GM21381 (cell line): ENCODE measurements at regions not wholly inside any gene's neighbourhood (a gene's known extent, or its start where the extent isn't known, plus 50 kb on each side); places are given as distances from the start of the nearest gene placed in this dataset.

Source experiments
- ATAC-seq: cut with Tn5 transposase; IDR thresholded peaks from one replicate; pipeline ENCODE4 v1.9.1; 2021; ENCODE audit warnings: mild to moderate bottlenecking, moderate library complexity; ENCODE audit not compliant: unreplicated experiment

DNA sequence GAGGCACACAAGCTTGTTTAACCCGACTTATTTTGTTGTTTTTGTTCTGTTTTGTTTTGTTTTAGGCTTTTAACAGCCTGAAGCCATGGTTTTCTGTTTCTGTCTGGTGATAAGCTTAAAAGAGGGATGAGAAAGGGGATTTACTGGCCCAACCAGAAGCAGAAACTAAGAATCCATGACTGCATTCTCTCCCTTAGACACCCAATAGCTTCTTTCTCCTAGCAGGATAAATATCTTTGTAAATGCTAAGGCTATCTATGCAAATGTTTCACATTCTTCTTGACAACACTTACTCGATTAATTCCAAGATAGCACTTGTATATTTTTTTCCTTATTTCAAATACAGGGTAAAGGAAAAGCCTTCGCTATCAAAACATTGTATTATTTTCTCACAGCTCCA lies 53.7 kb upstream of the SMAD1 start:
- ATAC-seq = no peak

DNA sequence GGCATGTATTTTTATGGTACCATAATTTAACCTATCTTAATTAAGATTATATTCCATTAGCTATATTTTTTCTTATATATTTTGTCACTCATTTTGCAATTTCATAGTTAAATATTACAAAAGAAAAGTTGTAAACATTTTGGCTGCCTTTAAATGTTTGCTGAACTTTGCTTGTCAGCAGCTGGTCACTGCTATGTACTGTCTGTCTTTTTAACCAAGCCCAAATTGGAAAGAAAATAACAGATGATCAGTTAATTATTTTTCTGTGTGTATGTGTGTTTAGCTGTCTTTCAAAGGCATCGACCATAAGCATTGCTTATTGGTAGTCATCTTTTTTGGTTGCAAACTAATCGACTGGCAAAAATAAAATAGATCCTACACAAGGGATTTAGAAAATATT lies 54.4 kb upstream of the SMAD1 start:
- ATAC-seq = no peak

DNA sequence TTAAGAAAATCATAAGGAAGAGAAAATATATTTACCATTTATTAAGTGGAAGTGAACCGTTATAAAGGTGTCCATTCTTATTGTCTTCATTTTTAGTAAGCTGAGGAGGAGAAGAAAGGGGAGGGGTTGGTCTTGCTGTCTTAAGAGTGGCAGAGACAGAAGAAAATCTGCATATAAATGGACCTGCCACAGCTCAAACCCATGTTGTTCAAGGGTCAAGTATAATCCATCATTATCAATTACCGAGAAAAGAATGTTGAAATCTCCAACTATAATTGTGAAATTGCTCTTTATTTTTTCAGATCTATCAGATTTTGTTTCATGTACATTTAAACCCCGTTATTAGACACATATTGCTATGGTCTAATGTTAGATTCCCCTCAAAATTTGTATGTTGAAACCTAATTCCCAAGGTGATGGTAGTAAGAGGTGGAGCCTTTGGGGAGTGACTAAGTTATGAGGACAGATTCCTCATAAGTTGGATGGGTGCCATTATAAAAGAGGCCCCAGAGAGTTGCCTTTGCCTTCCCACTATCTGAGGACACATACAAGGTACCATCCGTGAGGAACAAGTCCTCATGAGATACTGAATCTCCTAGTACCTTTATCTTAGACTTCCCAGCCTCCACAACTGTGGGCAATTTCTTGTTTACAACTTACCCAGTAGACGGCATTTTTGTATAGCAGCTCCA lies 58.5 kb upstream of the SMAD1 start:
- no peak for ATAC-seq

DNA sequence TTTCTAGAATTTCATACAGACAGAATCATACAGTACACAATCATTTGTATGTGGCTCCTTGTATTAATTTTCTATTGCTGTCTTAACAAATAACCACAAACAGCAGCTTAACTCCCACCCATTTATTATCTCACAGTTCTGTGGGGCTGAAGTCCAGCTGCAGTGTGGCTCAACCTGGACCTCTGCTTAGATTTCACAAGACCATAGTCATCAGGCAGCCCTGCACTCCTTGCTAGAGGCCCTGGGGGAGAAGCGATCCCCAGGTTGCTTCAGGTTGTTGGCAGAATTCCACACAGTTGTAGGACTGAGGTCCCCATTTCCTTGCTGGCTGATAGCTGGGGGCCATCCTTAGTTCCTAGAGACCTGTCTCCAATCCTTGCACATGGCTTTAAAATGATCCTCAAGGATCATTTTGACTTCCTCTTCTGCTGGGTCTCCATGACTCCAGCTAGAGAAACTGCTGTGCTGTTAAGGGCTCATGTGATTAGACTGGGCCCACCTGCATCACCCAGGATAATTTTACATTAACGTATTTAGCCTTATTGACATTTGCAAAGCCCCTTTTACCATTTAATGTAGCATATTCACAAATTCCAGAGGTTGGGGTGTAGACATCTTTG lies 60.9 kb upstream of the SMAD1 start:
- no peak for ATAC-seq

- no peak for ATAC-seq
Measured at GRCh38 chr4:145418739-145419138, 62.9 kb upstream of the SMAD1 start.

DNA sequence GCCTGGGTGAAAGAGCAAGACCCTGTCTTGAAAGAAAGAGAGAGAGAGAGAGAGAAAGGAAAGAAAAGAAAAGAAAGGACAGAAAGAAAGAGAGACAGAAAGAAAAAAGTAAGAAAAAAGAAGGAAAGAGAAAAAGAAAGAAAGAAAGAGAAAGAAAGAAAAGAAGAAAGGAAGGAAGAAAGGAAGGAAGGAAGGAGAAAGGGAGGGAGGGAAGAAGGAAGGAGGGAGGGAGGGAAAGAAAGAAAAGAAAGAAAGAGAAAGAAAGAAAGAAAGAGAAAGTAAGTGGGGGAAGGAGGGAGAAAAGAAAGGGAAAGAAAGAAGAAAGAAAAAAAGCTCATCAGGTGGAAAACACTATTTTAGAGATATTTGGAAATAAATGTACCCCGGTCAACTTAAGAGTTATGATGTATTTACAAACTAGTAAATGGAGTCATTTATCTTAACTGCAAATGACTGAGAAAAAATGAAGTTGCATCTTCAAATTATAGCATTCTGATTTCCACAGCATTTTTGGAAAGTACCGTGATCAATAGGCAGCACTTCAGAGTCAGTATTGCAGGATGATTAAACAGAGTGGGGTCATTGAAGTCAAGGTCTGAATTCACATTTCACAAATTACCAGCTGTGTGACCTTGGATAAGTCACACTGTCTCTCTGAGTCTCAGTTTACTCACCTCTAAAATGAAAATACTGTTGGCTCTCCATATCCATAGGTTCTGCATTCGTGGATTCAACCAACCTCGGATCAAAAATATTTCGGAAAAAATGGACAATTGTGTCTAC lies 64.1 kb upstream of the SMAD1 start:
- no peak for ATAC-seq

GRCh38 chr4:145414841-145415240 lies 66.8 kb upstream of the SMAD1 start:
- ATAC-seq = no peak

GRCh38 chr4:145414226-145414625 lies 67.4 kb upstream of the SMAD1 start:
- ATAC-seq = no peak

DNA sequence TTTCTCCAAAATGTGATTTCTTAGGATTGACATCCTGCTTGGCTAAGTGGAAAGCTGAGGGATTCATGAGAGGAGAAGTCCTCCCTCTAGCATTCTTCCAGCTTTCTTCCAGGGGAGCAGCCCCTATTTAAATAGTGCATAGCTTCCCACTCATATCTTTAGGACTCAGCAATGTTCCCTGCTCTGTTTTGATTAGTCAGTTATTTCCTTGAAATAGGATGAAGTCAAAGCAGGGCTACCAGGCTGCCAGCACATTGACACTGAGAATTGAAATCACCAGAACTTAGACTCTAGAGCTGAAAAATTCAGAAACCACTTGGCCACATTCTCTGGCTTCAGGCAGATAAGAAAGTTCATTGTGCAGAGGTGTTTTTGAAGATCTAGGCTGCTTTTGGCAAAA lies 74.7 kb upstream of the SMAD1 start:
- no peak for ATAC-seq

- ATAC-seq = no peak
Measured at GRCh38 chr4:145404761-145405160, 76.9 kb upstream of the SMAD1 start.

DNA sequence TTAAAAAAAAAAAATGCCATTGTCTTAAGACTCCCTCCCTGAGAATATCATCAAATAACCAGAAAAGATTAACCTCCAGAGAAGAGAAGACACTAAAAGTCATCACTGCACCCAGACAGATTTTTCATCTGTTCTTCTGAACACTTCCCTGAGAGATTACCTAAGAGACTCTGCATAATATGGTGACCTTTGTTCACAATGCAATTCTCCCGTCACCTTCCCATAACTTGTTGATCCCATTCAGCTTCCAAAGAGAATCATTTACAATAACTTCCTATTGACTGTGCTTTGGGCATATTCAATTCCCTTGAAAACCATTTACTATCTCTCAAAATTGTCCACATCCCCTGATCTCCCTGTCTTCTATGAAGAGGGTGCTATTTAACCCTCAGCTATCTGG lies 85.1 kb upstream of the SMAD1 start:
- ATAC-seq = no peak

DNA sequence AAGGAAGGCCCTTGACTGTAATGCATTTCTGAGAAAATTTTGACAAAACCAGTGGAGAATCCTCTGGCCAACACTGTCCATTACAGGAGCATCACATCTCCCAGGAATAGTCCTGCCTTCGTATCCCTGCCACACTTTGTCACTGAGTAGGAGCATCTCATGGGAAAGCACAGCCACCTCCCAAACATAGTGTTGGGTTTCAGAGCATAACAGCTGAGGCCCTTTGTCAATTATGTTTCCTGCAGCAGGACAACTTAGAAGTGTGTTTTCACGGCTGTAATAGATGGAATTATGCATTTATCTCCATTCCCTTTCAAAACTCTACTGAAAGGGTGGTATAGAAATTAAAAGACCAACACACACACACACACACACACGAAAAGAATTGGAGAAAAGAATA lies 91.1 kb upstream of the SMAD1 start:
- no peak for ATAC-seq

GRCh38 chr4:145389550-145389949 lies 92.1 kb upstream of the SMAD1 start:
- no peak for ATAC-seq

DNA sequence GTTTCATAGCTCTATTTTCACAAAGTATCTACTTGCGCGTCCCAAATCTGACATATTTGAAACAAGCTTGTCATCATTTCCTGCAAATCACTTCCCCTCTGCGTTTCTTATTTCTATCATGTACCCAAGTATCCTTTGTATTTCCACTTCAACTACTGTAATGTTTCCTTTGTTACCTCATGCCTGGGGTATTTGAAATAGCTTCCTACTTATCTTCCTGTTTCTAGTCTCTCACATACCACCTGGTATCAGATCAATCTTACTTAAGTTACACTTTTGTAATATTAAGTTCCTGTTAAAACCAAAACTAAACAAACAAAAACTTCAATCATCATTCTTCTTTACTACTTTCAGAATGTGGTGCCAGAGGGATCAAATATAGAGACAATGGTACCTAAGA lies 93.6 kb upstream of the SMAD1 start:
- ATAC-seq = no peak

DNA sequence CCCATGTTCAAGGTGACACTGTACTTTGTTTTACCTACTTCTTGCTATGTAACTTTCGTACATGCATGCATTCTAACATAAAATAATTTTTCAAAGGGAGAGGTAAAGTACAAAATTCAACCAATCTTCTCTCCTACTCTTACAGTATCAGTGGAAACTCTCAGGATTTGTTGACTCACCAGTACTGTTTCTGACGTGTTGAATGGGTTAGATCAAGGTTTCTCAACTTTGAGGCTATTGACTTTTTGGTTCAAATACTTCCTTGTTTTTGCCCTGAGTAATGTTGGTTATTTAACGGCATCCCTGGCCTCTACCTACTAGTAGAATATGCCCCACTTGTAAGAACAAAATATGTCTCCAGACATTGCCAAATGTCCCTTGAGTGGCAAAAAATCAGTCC lies 94.6 kb upstream of the SMAD1 start:
- ATAC-seq = no peak

GRCh38 chr4:145381163-145381562 lies 100.5 kb upstream of the SMAD1 start:
- no peak for ATAC-seq

GRCh38 chr4:145380123-145380522 lies 101.5 kb upstream of the SMAD1 start:
- no peak for ATAC-seq

DNA sequence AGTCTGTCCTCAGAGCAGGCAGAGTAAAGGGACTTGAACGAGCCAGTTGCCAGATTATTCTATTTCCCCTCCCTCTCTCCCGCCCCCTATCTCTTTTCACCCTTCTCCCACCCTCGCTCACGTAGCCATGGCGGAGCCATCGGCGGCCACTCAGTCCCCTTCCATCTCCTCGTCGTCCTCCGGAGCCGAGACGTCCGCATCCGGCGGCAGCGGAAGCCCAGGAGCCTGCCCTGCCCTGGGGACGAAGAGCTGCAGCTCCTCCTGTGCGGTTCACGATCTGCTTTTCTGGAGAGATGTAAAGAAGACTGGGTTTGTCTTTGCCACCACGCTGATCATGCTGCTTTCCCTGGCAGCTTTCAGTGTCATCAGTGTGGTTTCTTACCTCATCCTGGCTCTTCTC lies 106.2 kb upstream of the SMAD1 start:
- no peak for ATAC-seq

DNA sequence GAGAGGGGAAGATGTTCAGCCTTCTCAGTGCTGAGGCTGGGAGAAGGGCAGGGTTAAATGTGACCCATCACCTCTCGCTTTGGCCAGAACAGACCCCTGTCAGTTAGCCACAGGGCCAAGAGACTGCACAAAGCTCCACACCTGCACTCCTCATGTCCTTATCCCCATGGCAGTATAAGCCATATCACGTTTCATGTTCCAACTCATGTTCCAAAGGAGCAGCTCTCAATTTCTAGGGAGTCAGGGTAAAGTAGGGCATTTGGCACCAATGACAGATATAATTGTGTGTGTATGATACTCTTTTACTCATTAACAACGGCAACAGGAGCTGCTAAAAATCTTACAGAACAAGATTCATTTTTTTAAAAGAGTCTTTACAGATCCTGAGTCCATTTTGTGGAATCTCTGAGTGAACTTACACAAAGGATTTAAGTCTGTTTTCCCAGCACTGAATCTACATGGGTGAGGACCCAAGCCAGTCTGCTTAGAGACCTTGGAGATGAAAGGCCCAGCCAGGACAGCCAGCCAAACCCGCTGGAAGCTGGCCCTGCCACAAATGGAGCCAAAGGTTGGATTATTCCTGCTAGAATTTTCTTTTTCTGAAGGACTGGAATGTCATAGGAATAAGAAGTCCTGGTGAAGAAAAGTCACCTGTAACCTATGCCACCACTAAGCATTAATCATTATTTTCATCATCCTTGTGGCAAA lies 129.1 kb upstream of the SMAD1 start:
- no peak for ATAC-seq

- ATAC-seq = no peak
Measured at GRCh38 chr4:145351922-145352321, 129.7 kb upstream of the SMAD1 start.

DNA sequence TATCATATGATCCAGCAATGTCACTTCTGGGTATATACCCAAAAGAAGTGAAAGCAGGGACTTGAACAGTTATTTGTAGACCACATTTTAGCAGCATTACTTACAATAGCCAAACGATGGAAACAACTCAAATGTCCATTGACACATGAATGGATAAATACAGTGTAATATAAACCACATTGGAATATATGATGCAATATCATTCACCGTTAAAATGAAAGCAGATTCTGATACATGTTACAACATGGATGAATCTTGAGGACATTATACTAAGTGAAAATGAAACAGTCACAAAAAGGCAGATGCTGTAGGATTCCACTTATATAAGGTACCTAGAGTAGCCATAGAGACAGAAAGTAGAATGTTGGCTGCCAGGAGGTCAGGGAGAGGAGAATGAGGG lies 130.5 kb upstream of the SMAD1 start:
- ATAC-seq = no peak

- ATAC-seq = no peak
Measured at GRCh38 chr4:145348291-145348690, 133.4 kb upstream of the SMAD1 start.
